HG02571 (cell line): ENCODE measurements at regions not wholly inside any gene's neighbourhood (a gene's known extent, or its start where the extent isn't known, plus 50 kb on each side); places are given as distances from the start of the nearest gene placed in this dataset.

Experiments used
- ATAC-seq: cut with Tn5 transposase; IDR thresholded peaks from one replicate; pipeline ENCODE4 v1.9.1; 2021; ENCODE audit warnings: mild to moderate bottlenecking, moderate library complexity; ENCODE audit not compliant: unreplicated experiment

- ATAC-seq: no peak
These were observed 1557.5 kb upstream of the ACVR2A start for GRCh38 chr2:146287281-146287680.

- no peak for ATAC-seq
These were observed 1565.9 kb upstream of the ACVR2A start for GRCh38 chr2:146278881-146279280.

GRCh38 chr2:146271131-146271831, 1573.5 kb upstream of the ACVR2A start:
- no peak for ATAC-seq

- no peak for ATAC-seq
These were observed 1574.2 kb upstream of the ACVR2A start for GRCh38 chr2:146270618-146271017.

GRCh38 chr2:146267093-146267492, 1577.7 kb upstream of the ACVR2A start:
- ATAC-seq: no peak

- ATAC-seq: no peak
These were observed 1579.2 kb upstream of the ACVR2A start for GRCh38 chr2:146265656-146266055.

GRCh38 chr2:146262606-146263005, 1582.2 kb upstream of the ACVR2A start:
- ATAC-seq: no peak

GRCh38 chr2:146260551-146260950, 1584.3 kb upstream of the ACVR2A start:
- ATAC-seq: no peak

- no peak for ATAC-seq
These were observed 1585.0 kb upstream of the ACVR2A start for GRCh38 chr2:146259816-146260215.

GRCh38 chr2:146258071-146258470, 1586.8 kb upstream of the ACVR2A start:
- ATAC-seq: no peak

- no peak for ATAC-seq
These were observed 1592.7 kb upstream of the ACVR2A start for GRCh38 chr2:146252119-146252518.

- no peak for ATAC-seq
These were observed 1593.5 kb upstream of the ACVR2A start for GRCh38 chr2:146251328-146251727.

GRCh38 chr2:146246736-146247523, 1597.9 kb upstream of the ACVR2A start:
- ATAC-seq: no peak

GRCh38 chr2:146246002-146246735, 1598.7 kb upstream of the ACVR2A start:
- no peak for ATAC-seq

GRCh38 chr2:146244830-146245229, 1600.0 kb upstream of the ACVR2A start:
- ATAC-seq: no peak

GRCh38 chr2:146244131-146244530, 1600.7 kb upstream of the ACVR2A start:
- no peak for ATAC-seq

GRCh38 chr2:146241023-146241422, 1603.8 kb upstream of the ACVR2A start:
- no peak for ATAC-seq

- ATAC-seq: no peak
These were observed 1604.4 kb upstream of the ACVR2A start for GRCh38 chr2:146240391-146240790.

GRCh38 chr2:146239392-146240135, 1605.3 kb upstream of the ACVR2A start:
- no peak for ATAC-seq

- no peak for ATAC-seq
These were observed 1606.4 kb upstream of the ACVR2A start for GRCh38 chr2:146238254-146238966.
